Head of caudate nucleus (tissue), 42 donors: ENCODE measurements at regions not wholly inside any gene's neighbourhood (a gene's known extent, or its start where the extent isn't known, plus 50 kb on each side); places are given as distances from the start of the nearest gene placed in this dataset.

ENCODE experiments used
- DNase-seq, 42 donors: peaks; one replicate each; pipeline versions ENCODE4 v3.0.0 to v3.0.0-alpha.2; 2020 to 2021; ENCODE audit warnings: mixed read lengths in 7 of 42
- intact Hi-C: fragments of 100-400 bp; cut with DNase I; formaldehyde crosslinking; loops from one replicate; pipeline ENCODE4 v1.15.0; 2022

DNA sequence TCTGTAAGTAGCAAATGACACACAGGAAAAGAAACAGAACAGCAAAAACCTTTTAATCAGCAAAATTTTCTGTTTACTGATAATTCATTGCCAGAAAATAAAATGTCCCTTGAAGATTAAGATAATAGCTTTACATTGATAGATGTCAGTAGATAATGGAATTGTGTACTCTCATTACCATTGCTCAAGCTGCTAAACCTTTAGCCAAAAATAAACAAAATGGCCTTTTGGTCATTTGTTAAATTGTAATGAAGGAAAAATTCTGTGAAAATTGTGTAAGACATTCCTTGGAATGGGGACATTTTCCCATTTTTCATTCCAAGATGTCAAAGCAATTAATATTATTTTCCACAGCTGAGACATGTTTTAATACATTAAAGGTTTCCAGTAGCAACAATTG lies 189.8 kb downstream of the PLOD2 start:
- intact Hi-C loops, result no loop called here

DNA sequence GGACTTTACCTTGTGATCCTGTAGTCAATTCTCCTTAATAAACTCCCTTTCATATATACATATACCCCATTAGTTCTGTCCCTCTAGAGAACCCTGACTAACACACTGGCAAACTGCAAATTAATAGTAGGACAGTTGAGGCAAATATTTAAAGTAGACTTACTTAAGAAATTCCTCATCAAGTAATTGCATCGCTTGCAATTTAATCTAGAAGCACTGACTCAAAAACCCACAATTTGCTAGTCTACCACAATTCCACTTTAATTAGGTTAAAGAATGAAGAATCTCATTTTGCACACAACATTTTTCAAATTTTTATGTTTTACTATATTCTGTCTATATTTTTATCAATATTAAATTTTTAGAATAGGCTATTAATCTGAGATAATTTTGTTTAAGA lies 188.1 kb downstream of the PLOD2 start:
- DNase-seq, result no peak
- intact Hi-C loops, result no loop called here

More for the DNA sequence above, 189.8 kb downstream of the PLOD2 start:
- DNase-seq, result no peak

DNA sequence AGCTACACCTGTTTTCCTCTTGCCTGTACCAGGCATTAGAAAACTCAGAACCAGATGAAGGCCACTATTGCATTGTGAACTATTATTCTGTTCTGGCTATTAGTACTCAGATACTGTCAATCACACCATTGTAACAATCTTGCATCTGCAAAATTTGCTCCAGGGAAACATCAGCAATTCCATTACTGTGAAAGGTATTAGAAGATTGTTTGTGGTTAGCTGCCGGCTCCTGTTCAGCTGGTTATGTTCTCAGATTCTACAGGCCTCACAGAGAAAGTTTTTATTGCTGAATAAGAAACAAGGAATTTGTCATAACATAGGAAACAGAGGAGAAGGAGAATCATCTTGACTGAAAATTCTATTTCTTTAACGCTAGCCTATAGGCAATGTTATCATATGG lies 179.9 kb downstream of the PLOD2 start:
- intact Hi-C loops, result no loop called here
- no peak for DNase-seq

DNA sequence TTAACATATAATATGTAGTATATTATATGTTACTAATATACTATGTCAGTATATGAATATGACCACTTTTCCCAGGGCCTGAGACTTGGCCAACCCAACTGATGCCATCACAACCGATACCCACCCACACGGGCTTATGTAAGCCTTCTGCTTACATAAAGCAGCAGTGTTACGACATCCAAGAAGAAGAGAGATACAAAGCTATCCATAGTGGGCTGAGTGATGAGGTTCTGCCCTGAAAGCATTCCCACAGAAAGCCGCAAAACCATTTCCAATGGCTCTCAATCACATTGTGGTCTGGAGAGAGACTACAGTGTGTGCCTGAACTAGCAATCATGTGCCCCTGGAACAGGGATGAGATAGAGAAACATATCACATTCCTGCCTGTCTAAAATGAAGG lies 177.9 kb downstream of the PLOD2 start:
- intact Hi-C loops, result no loop called here
- DNase-seq, result no peak
